Fibroblast of mammary gland (primary cell): ENCODE measurements at regions not wholly inside any gene's neighbourhood (a gene's known extent, or its start where the extent isn't known, plus 50 kb on each side); places are given as distances from the start of the nearest gene placed in this dataset.

Source experiments
- DNase-seq: peaks from one replicate; pipeline ENCODE4 v3.0.0-alpha.2; 2010; ENCODE audit warnings: low read depth
- H3K4me3 ChIP-seq: 2 replicates; pipeline ENCODE4 v1.5.1; 2011; ENCODE audit warnings: low read depth, mild to moderate bottlenecking, low read length, moderate library complexity; ENCODE audit not compliant: control insufficient read depth
- CTCF ChIP-seq: conservative IDR thresholded peaks from 2 replicates; pipeline ENCODE4 v1.5.1; 2011; ENCODE audit warnings: low read depth, low read length, inconsistent platforms; ENCODE audit not compliant: control insufficient read depth, insufficient read depth

DNA sequence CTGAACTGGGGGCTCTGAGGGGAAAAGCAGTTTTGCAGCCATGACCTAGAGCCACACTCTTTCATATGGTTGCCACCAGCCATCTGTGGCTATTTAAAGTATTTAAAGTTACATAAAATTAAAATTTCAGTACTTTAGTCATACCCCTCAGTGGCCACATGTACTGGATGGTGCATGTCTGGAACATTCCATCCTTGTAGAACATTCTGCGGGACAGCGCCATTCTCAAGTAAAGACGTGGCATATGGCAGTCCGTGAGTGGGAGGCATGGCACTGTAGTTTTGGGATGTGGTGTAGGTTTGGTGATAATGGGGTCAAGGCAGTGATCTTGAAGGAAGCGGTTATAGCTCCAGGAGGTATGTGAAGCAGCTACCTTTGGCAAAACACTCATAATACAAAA is 61.4 kb upstream of the NFIL3 start:
- TF ChIP-seq CTCF = no peak
- DNase-seq = no peak
- H3K4me3 ChIP-seq = no peak overlapping the region

- no peak for TF ChIP-seq CTCF
- no peak for DNase-seq
- no peak overlapping the region for H3K4me3 ChIP-seq
These were observed 60.2 kb upstream of the NFIL3 start for GRCh38 chr9:91483835-91484234.

GRCh38 chr9:91483189-91483691 is 59.6 kb upstream of the NFIL3 start:
- H3K4me3 ChIP-seq = no peak overlapping the region
- peak; percentile 12 for DNase-seq
- no peak for TF ChIP-seq CTCF

GRCh38 chr9:91481972-91482371 is 58.3 kb upstream of the NFIL3 start:
- no peak for TF ChIP-seq CTCF
- no peak overlapping the region for H3K4me3 ChIP-seq
- DNase-seq = no peak

DNA sequence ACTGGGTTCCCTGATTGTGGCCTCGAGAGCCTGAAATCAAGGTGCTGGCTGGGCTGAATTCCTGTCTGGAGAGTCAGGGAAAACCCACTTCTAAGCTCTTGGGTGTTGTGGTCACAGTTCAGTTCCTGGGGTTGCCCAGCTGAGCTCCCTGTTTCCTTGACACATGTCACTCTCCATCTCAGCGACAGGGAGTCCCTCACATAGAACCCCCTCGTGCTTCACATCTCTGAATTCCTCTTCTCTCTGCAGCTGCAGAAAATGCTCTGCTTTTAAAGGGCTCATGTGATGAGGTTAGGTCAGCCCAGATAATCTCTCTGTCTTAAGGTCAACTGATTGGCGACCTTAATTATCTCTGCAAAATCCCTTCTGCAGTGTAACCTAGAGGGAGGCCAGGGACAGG is 53.5 kb upstream of the NFIL3 start:
- no peak for DNase-seq

GRCh38 chr9:91474656-91475055 is 51.0 kb upstream of the NFIL3 start:
- no peak overlapping the region for H3K4me3 ChIP-seq
- TF ChIP-seq CTCF = no peak
- peak; percentile 53 for DNase-seq

More for the DNA sequence above, 53.5 kb upstream of the NFIL3 start:
- TF ChIP-seq CTCF = no peak
- no peak overlapping the region for H3K4me3 ChIP-seq
